ENCODE measurements at regions not wholly inside any gene's neighbourhood (a gene's known extent, or its start where the extent isn't known, plus 50 kb on each side); places are given as distances from the start of the nearest gene placed in this dataset.
"Not testable (repeated sequence)": the region's sequence is repeated elsewhere in the genome, so short reads cannot be mapped to it uniquely, and the experiment has no call there.

- Histone ChIP-seq H3K9me3 (ENCODE audit: control insufficient read depth, insufficient read depth, low read length) (no peaks in the 10 kb centered on the region; the same call in 1 of the 2 replicates), H3K4me3 (ENCODE audit: low read depth, low read length) (no peak overlapping the region), H3K27me3 (ENCODE audit: control insufficient read depth, insufficient read depth, low read length) (no peaks in the 10 kb centered on the region), H3K27ac (ENCODE audit: low read depth, low read length) (no peak overlapping the region)
- no peak for TF ChIP-seq CTCF (IDR thresholded peaks at IDR 0.05; ENCODE audit: low read depth, low read length)
- POLR2A ChIA-PET = no interaction called here
- no peak for DNase-seq (ENCODE audit: low read depth, low spot score)
- CTCF ChIA-PET = no interaction called here
Measured at GRCh38 chr12:74280156-74280655, 257.4 kb upstream of the ATXN7L3B start.

DNA sequence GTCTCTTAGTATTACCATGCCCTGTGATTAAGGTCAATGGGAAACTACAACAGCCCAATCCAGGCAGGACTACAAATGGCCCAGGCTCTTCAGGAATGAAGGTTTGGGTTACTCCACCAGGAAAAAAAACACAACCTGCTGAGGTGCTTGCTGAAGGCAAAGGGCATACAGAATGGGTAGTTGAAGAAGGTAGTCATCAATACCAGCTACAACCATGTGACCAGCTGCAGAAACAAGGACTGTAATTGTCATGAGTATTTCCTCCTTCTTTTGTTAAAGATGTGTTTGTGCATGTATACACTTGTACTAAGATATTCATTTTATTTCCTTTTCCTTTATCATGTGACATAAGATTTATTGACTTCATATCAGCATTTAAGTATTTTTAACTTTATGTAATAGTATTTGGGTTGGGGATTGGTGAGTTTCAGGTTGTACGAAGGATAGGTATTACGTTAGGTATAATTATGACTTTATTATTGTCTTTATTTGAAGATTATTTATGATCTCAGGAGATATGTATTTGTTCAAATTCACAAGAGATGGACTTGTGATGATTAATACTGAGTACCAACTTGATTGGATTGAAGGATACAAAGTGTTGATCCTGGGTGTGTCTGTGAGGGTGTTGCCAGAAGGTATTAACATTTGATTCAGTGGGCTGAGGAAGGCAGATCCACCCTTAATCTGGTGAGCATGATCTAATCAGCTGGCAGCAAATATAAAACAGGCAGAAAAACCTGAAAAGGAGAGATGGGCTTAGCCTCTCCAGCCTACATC, 256.0 kb upstream of the ATXN7L3B start:
- H3K27me3 ChIP-seq (ENCODE audit: control insufficient read depth, insufficient read depth, low read length); H3K27ac ChIP-seq (ENCODE audit: low read depth, low read length); H3K4me3 ChIP-seq (ENCODE audit: low read depth, low read length); H3K9me3 ChIP-seq (ENCODE audit: control insufficient read depth, insufficient read depth, low read length); CTCF ChIA-PET; POLR2A ChIA-PET; DNase-seq (ENCODE audit: low read depth, low spot score): not testable (repeated sequence)

DNA sequence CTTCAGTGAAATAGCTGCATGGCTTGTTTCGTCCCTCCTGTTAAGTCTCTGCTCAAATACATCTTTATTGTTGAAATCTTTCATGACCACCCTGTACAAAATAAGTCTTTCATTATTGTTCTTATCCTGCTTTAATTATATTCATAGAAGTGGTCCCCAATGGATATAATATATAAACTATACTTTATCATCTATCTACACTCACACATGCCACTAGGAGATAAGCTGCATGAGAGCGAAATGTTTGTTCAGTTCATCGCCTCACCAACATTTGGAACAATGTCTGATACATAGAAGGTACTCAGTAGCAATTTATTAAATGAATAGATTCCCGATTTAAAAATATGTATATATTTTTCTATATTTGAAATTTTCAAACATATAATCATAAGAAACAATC, 254.0 kb upstream of the ATXN7L3B start:
- no peaks in the 10 kb centered on the region for H3K27me3 ChIP-seq (ENCODE audit: control insufficient read depth, insufficient read depth, low read length)
- ChIA-PET POLR2A (no interaction called here), CTCF (no interaction called here)
- DNase-seq (ENCODE audit: low read depth, low spot score) = no peak
- no peaks in the 10 kb centered on the region; the same call in 1 of the 2 replicates for H3K9me3 ChIP-seq (ENCODE audit: control insufficient read depth, insufficient read depth, low read length)
- no peak overlapping the region for H3K27ac ChIP-seq (ENCODE audit: low read depth, low read length)
- H3K4me3 ChIP-seq (ENCODE audit: low read depth, low read length) = no peak overlapping the region
- TF ChIP-seq CTCF (IDR thresholded peaks at IDR 0.05; ENCODE audit: low read depth, low read length) = no peak

DNA sequence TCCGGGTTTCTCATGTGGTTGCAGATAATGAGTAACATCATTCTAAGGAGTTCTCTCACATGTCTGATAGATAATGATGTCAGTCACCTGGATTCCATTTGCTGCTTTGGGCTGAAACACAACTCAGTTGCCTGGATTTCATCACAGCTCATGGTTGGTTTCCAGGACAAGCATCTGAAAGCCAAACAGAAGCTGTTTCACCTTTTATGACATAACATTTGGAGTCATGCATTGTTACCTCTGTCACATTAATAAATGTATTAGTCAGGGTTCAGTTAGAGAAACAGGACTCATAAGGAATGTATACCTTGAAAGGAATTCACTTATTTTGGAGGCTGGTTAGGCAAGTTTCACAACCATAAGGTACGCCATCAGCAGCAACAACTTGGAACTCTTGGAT, 251.9 kb upstream of the ATXN7L3B start:
- Histone ChIP-seq H3K27ac (ENCODE audit: low read depth, low read length) (no peak overlapping the region), H3K9me3 (ENCODE audit: control insufficient read depth, insufficient read depth, low read length) (no peaks in the 10 kb centered on the region), H3K4me3 (ENCODE audit: low read depth, low read length) (no peak overlapping the region), H3K27me3 (ENCODE audit: control insufficient read depth, insufficient read depth, low read length) (no peaks in the 10 kb centered on the region)
- no peak for TF ChIP-seq CTCF (IDR thresholded peaks at IDR 0.05; ENCODE audit: low read depth, low read length)
- CTCF ChIA-PET = no interaction called here
- no peak for DNase-seq (ENCODE audit: low read depth, low spot score)
- POLR2A ChIA-PET = no interaction called here

DNA sequence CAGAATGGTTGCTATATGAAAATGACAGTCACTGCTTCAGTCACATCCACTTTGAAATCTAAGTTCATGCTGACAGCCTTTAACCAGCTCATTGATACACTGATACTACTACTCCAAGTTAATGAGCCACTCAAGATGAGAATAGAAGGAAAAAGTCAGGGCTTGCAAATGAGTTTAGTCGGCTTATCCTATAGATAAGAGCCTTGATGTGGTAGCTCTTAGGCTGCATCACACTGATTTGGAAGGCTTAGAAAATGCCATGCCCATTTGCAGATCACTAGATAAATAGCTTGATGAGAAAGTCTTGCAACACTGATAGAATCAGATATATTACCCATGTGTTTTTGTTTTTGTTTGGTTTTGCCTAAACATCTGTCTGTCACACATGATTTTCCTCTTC, 251.4 kb upstream of the ATXN7L3B start:
- H3K9me3 ChIP-seq (ENCODE audit: control insufficient read depth, insufficient read depth, low read length) = no peaks in the 10 kb centered on the region
- H3K4me3 ChIP-seq (ENCODE audit: low read depth, low read length) = no peak overlapping the region
- TF ChIP-seq CTCF (IDR thresholded peaks at IDR 0.05; ENCODE audit: low read depth, low read length) = no peak
- no peak overlapping the region for H3K27ac ChIP-seq (ENCODE audit: low read depth, low read length)
- CTCF ChIA-PET = no interaction called here
- no peaks in the 10 kb centered on the region for H3K27me3 ChIP-seq (ENCODE audit: control insufficient read depth, insufficient read depth, low read length)
- no peak for DNase-seq (ENCODE audit: low read depth, low spot score)
- POLR2A ChIA-PET = no interaction called here

All from AG04450 (cell line).